Retinal pigment epithelial cell (primary cell): ENCODE measurements at regions not wholly inside any gene's neighbourhood (a gene's known extent, or its start where the extent isn't known, plus 50 kb on each side); places are given as distances from the start of the nearest gene placed in this dataset.

ENCODE experiments used
- DNase-seq: peaks from one replicate; pipeline ENCODE4 v3.0.0-alpha.2; 2010; ENCODE audit warnings: low read depth
- H3K4me3 ChIP-seq: 2 replicates; pipeline ENCODE4 v1.5.1; 2011; ENCODE audit warnings: mild to moderate bottlenecking, low read length, control low read depth, moderate library complexity
- CTCF ChIP-seq: conservative IDR thresholded peaks from 2 replicates; pipeline ENCODE4 v1.5.1; 2011; ENCODE audit warnings: low read depth, low read length, control low read depth, inconsistent platforms

GRCh38 chr4:177178246-177178645 is 131.4 kb upstream of the NEIL3 start:
- no peak overlapping the region for H3K4me3 ChIP-seq
- no peak for DNase-seq
- no peak for TF ChIP-seq CTCF

- TF ChIP-seq CTCF: no peak
- no peak for DNase-seq
- H3K4me3 ChIP-seq: no peak overlapping the region
Observed at GRCh38 chr4:177182166-177182565, 127.5 kb upstream of the NEIL3 start.

DNA sequence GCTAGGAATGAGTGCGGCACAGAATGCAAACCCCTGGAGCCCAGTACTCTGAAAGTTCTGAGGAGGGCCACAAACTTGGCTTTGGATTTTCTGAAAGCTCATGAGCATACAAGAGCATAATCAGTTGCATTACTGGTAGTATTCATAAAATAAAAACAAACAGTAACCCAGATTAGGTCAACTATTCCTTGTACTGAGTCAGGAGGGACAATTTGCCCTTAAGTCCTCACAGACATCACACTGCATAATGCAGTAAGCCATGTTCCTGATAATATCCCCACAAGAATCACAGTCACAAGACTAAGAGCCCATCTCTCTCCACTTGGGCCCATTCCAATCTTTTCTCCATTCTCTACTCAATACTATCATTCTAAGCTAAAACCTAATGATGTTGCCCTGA is 126.9 kb upstream of the NEIL3 start:
- DNase-seq: no peak
- no peak for TF ChIP-seq CTCF

GRCh38 chr4:177185151-177185550 is 124.5 kb upstream of the NEIL3 start:
- H3K4me3 ChIP-seq: no peak overlapping the region
- TF ChIP-seq CTCF: no peak
- DNase-seq: no peak

More for the DNA sequence above, 126.9 kb upstream of the NEIL3 start:
- no peak overlapping the region for H3K4me3 ChIP-seq

- H3K4me3 ChIP-seq: no peak overlapping the region
- no peak for TF ChIP-seq CTCF
- DNase-seq: no peak
Observed at GRCh38 chr4:177185579-177185978, 124.1 kb upstream of the NEIL3 start.

GRCh38 chr4:177187371-177187770 is 122.3 kb upstream of the NEIL3 start:
- DNase-seq: no peak
- H3K4me3 ChIP-seq: no peak overlapping the region
- no peak for TF ChIP-seq CTCF

DNA sequence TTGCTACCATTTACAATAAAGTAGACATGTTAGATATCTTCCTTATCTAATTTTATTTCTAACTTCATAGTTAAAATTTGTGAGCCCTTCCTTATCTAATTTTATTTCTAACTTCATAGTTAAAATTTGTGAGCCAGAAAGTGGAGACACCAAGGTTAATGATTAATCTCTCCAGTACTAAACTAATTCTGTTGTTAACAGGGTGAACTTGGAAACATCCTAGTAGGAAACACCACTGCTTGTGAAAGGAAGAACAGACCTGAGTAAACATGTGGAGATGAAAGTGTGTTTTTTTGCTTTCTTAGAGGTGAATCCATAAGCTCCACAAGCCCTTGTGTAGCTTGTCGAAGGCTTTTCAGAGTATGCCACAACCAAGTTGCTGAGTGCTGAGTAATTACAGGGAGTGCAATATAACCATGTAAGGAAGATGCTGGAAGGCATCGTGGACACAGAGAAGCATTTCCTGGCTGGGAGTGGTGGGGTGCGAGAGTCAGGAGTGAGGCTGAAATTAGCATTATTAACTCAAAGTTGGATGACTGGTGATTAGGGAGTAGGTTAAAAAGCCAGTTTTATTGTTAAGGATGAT is 118.6 kb upstream of the NEIL3 start:
- no peak overlapping the region for H3K4me3 ChIP-seq
- DNase-seq: no peak
- no peak for TF ChIP-seq CTCF
